OCI-LY3 (cell line): ENCODE measurements at regions not wholly inside any gene's neighbourhood (a gene's known extent, or its start where the extent isn't known, plus 50 kb on each side); places are given as distances from the start of the nearest gene placed in this dataset.

Experiments used
- H2AFZ ChIP-seq: fragments of 200-600, 300-600 bp; shearing (Covaris generic); 2 replicates; pipeline ENCODE4 v1.6.0; 2014; ENCODE audit warnings: antibody characterized with exemption, low read depth, low read length
- H3K27ac ChIP-seq: fragments of 200-600, 300-600 bp; sonication (generic); 2 replicates; pipeline ENCODE4 v1.5.1; 2014; ENCODE audit warnings: mild to moderate bottlenecking, low read length, moderate library complexity, mixed read lengths
- H3K27me3 ChIP-seq: fragments of 200-600, 300-600 bp; sonication (generic); 2 replicates; pipeline ENCODE4 v1.6.1; 2014; ENCODE audit warnings: low read depth, low read length, mixed read lengths
- H3K36me3 ChIP-seq: fragments of 200-600, 300-600 bp; sonication (generic); replicated peaks from 2 replicates; pipeline ENCODE3; 2014; ENCODE audit warnings: low read depth, low read length, mixed read lengths
- H3K4me1 ChIP-seq: fragments of 300-600, 200-600 bp; sonication (generic); 2 replicates; pipeline ENCODE4 v1.6.1; 2014; ENCODE audit warnings: low read length, mixed read lengths
- H3K4me2 ChIP-seq: fragments of 200-600, 300-600 bp; sonication (generic); 2 replicates; pipeline ENCODE4 v1.6.1; 2014; ENCODE audit warnings: low read length, mixed read lengths
- H3K4me3 ChIP-seq: fragments of 300-600, 200-600 bp; sonication (generic); 2 replicates; pipeline ENCODE4 v1.5.1; 2014; ENCODE audit warnings: antibody characterized with exemption, mild to moderate bottlenecking, low read length, moderate library complexity
- H3K79me2 ChIP-seq: fragments of 300-600, 200-600 bp; shearing (Covaris generic); 2 replicates; pipeline ENCODE4 v1.6.1; 2014; ENCODE audit warnings: mild to moderate bottlenecking, low read length, mixed read lengths
- H3K9ac ChIP-seq: fragments of 300-600, 200-600 bp; shearing (Covaris generic); 2 replicates; pipeline ENCODE4 v1.6.0; 2014; ENCODE audit warnings: mild to moderate bottlenecking, low read length, moderate library complexity
- H3K9me3 ChIP-seq: fragments of 200-600, 300-600 bp; shearing (Covaris generic); 2 replicates; pipeline ENCODE4 v1.6.1; 2014; ENCODE audit warnings: low read length, mixed read lengths; ENCODE audit not compliant: insufficient read depth
- H4K20me1 ChIP-seq: fragments of 200-600, 300-600 bp; sonication (generic); 2 replicates; pipeline ENCODE4 v1.6.1; 2016; ENCODE audit warnings: low read length, mixed read lengths; ENCODE audit not compliant: insufficient read depth
- EZH2phosphoT487 ChIP-seq: fragments of 200-600 bp; shearing (Covaris generic); IDR thresholded peaks from 2 replicates; pipeline ENCODE4 v1.6.1; 2018; ENCODE audit warnings: antibody characterized with exemption, mixed run types, low read depth
- TF ChIP-seq, protein P1 (sequence below): fragments of 200-600, 300-600 bp; sonication (generic); IDR thresholded peaks from 2 replicates; pipeline ENCODE4 v1.5.1; 2014; ENCODE audit warnings: antibody characterized with exemption, low read length, low read depth

DNA sequence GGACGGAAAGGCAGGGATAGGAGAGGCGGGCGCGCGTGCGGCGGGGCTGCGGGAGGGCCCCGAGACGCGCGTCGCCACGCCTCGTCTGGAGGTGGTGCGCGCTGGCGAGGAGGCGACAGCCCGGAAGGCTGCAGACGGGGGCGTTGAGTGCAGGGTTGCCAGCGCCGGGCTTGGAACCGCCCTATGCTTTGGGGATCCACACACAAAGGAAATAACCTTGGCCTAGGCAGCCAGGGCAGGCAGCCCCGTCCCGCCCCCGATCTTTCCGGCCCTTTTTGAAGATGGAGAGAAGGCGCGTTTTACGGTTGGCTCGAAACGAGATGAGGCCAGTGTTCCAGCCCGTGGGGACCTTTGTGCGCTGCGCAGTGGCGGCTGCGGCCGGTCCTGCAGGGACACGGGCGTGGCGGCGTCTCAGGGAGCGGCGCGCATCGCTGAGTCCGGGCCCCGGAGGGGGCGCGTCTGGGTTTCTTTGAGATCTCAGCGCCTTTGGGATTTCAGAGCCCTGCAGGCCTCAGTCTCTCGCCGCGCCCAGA is 50.8 kb upstream of the TRIM2 start:
- Histone ChIP-seq H3K79me2 (peaks cover 42% of the 10 kb centered on the region), H3K36me3 (no peaks in the 10 kb centered on the region), H3K9me3 (no peaks in the 10 kb centered on the region), H2AFZ (peak overlapping the region; percentile 48), H3K4me2 (peak overlapping the region; percentile 88), H3K9ac (peak overlapping the region; percentile 88), H3K27ac (peak overlapping the region; percentile 90), H3K27me3 (no peaks in the 10 kb centered on the region), H3K4me1 (peaks cover 60% of the 10 kb centered on the region), H4K20me1 (no peaks in the 10 kb centered on the region; the same call in 1 of the 2 replicates), H3K4me3 (peak overlapping the region; percentile 79)
- TF ChIP-seq, protein P1, sequence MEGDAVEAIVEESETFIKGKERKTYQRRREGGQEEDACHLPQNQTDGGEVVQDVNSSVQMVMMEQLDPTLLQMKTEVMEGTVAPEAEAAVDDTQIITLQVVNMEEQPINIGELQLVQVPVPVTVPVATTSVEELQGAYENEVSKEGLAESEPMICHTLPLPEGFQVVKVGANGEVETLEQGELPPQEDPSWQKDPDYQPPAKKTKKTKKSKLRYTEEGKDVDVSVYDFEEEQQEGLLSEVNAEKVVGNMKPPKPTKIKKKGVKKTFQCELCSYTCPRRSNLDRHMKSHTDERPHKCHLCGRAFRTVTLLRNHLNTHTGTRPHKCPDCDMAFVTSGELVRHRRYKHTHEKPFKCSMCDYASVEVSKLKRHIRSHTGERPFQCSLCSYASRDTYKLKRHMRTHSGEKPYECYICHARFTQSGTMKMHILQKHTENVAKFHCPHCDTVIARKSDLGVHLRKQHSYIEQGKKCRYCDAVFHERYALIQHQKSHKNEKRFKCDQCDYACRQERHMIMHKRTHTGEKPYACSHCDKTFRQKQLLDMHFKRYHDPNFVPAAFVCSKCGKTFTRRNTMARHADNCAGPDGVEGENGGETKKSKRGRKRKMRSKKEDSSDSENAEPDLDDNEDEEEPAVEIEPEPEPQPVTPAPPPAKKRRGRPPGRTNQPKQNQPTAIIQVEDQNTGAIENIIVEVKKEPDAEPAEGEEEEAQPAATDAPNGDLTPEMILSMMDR = peak; percentile 13; the same call in 1 of the 2 replicates
- no peak for TF ChIP-seq EZH2phosphoT487

DNA sequence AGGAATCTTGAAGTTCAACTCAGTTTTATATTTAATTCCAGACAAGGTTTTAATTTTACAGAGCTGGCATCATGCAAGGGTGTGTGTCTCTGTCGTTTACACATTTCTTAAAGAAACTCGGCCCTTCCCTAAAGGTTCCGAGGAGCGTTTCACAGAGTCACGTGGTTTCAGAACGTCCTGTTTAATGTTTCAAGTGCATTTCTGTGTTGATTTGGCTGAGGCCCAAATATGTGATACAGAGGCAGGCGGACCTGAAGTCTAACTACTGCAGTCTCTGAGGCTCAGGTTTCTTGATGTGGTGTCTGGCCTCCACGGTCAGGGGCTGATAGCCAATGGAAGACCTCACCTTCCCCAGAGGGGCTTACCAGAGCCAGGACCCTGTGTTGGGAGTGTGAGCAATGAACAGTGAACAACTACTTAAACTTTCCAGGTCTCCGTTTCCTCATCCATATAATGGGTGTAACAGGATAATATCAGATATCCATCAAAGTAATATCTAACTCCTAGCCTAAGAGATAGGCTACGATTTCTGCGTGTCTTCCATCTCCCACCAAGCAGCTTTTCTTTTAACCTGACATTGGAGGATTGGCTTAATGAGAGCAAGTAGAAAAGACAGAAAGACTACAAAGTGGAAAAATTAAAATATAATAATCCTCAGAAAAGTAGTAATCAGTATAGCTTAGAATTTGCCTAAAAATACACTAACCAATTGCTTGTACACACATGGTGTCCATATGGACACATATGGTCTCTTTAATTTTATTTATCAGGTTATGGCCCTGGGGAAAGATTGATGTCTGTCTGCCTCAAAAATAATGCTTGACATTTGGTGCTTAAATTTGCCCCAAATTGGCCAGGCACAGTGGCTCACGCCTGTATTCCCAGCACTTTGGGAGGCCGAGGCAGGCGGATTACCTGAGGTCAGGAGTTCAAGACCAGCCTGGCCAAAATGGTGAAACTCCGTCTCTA is 50.0 kb upstream of the TRIM2 start:
- TF ChIP-seq, protein P1 = no peak
- no peak for TF ChIP-seq EZH2phosphoT487
- Histone ChIP-seq H2AFZ (peak overlapping the region; percentile 48), H3K9me3 (no peaks in the 10 kb centered on the region), H3K4me3 (peak overlapping the region; percentile 79), H4K20me1 (no peaks in the 10 kb centered on the region; the same call in 1 of the 2 replicates), H3K36me3 (no peaks in the 10 kb centered on the region), H3K4me2 (peak overlapping the region; percentile 88), H3K4me1 (peaks cover 68% of the 10 kb centered on the region), H3K79me2 (peaks cover 49% of the 10 kb centered on the region), H3K9ac (peak overlapping the region; percentile 88), H3K27me3 (no peaks in the 10 kb centered on the region), H3K27ac (peak overlapping the region; percentile 90)
